Activated gamma-delta T cell treated with Interleukin-2 at 50 U/mL for 16 hours (primary cell): ENCODE measurements at regions not wholly inside any gene's neighbourhood (a gene's known extent, or its start where the extent isn't known, plus 50 kb on each side); places are given as distances from the start of the nearest gene placed in this dataset.
"Not testable (repeated sequence)": the region's sequence is repeated elsewhere in the genome, so short reads cannot be mapped to it uniquely, and the experiment has no call there.

Experiments
- DNase-seq: peaks from one replicate; pipeline ENCODE4 v3.0.0-alpha.2; 2020

DNA sequence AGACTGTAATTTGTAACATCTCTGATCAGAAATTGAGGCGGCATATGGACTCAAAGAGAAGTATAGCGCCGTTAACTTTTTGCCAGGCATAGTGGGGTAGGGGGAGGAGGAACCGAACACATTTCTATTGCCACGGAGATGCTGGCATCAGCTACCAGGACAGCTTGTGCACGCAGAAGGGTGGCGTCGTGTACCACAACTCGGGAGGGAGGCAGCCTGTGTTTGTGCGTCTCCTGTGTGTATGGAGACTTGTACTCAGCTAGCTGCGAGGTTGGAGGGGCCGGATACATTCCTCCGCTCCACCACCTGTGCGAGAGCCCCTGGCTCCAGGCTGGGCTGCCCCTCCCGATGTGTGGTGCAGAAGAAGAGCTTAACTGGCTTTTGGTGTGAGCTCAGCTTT lies 634.8 kb downstream of the TYW1 start:
- DNase-seq, result no peak

DNA sequence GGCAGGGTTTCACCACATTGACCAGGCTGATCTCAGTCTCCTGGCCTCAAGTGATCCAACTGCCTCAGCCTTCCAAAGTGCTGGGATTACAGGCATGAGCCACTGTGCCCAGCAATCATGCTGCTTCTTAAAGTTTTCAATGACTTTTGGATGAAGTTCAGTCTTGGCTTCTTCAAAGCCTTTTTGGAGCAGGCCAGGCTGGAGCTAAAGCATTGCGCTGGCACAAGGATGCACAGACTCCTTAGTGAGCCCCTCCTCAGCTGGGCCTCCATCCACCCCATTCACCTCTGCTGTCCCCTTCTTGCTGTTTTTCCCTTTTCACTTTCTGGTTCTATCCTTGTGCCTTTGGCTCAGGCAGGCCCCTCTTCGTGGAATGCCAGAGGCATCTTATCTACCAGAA lies 638.6 kb downstream of the TYW1 start:
- DNase-seq, result no peak

DNA sequence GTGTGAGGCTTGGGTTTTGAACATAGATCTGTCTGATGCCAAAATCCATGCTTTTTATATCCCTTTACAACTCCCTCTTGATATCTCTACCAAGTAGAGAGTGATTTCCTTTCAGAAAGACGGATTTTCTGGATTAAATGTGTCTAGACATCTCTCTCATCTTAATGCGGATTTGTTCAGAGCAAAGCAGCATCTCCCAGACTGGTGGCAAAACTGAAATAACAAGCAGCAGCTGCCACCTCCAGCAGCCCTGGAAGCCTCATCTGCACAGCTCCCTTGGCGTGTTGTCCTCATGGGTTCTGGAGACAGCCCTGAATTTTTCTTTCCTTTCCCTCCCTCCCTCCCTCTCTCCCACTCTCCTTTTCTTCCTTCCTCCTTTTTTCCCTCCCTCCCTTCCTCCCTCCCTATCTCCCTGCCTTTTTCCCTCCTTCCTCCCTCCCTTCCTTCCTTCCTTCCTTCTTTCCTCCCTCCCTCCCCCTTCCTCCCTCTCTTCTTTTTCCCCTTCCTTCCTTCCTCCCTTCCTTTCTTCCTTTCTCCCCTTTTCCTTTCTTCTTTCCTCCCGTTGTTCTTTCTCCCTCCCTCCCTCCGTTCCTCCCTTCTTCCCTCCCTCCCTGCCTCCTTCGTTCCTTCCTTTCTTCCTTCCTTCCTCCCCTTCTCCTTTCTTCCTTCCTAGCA lies 639.9 kb downstream of the TYW1 start:
- DNase-seq, result no peak

DNA sequence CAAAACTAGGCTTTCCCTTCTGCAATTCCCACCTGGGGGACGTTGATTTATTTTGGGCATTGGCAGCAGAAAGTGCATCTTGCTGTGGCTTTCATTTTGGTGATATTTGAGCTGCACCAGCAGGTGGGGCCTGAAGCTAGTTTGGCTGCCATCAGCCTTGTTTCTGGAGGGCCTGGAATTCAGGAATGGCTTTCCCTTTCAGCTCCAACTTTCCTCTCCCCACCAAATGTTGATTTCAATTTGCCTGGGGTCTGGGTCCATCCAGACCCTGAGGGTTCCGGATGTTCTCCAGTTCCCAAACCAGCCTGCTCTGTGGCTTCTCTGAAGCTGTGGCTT lies 640.4 kb downstream of the TYW1 start:
- DNase-seq, result no peak

DNA sequence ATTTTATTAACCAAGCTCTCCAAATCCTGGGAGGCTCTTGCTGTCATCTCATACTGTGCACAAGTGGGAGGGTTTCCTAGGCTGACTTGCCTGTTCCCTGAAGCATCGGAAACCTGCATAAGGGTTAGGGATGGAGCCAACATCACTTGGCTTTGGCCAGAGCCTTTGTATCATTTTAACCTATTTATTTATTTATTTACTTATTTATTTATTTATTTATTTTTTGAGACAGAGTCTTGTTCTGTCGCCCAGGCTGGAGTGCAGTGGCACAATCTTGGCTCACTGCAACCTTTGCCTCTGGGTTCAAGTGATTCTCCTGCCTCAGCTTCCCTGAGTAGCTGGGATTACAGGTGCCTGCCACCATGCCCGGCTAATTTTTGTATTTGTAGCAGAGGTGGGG lies 645.9 kb downstream of the TYW1 start:
- DNase-seq, result not testable (repeated sequence)

DNA sequence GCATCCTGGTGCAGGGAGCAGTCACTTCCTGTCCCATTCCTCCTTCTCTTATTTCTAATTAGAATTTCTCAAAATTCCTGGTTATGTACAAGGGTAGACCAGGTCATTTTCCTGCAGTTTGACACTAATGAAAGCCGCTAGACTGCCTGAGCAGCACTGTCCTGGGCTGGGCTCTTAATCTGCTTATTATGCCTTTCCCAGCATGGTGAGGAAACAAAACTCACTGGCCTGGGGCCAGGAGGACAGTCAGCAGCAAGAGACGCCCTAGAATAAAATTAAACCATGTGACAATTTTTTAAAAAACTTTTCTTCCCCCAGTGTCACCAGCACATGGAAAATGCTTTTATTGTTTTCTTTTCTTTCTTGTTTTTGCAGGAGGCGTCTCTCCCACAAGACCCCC lies 647.5 kb downstream of the TYW1 start:
- no peak for DNase-seq

DNA sequence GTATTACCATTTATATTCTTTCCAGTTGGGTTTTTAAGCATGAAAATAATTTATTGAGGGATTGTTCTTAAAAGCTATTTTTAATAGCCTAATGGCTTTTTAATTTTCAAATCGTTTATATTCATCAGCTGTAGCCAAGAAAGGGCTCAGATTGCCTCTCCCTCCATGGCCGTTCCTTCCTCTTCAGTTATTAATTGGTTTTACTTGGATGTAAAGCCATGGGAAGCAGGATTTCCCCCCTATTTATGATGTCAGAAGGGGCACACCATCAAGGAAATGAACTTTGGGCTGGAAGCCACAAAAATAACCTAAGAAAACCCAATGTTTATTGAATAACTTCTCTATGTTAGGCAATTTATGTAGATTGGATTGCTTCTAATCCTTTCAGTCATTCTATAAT lies 656.3 kb downstream of the TYW1 start:
- no peak for DNase-seq

DNA sequence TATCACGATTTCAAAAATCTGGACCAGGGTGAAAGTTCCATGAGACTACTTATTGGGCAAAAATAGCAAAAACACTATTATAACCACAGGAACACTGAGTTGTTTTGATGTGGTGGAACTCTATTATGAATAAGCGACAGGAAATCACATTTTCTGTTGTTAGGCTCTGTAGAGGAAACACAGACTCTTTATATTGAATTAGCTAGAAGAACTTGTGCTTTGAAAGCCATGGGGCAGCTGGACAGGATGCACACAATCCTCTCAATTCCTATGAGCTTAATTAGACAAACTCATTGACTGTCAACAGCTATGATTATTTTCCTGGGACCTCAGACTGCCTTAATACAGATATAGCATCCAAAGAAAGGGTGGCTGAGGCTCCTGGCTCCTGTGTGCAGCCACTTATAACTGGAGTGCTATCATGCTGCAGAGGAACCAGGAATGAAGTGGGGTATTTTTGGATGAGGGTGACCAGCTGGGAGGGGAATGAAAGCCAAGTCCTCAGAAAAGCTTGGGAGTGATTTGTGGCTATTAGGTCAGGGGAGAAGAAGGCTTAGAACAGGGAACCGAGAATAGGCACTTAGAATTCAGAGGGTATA lies 657.3 kb downstream of the TYW1 start:
- no peak for DNase-seq

DNA sequence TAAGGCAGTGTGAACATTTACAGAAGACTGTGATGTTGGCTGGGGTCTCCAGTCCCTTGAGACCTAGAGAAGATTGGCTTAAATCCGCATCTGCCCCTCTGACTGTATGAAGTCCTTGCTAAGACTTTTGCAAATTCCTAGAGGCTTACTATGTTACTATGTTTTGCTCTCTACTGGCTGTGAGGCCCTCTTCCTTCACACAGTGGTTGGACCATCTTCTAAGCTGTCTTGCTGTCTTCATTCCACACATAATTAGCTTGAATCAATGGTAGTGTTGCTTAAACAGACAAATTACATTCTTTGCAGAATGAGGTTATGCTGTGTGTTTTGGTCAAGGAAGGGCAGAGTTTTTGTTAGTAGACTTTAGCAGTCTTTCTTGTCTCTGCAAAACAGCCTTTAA lies 658.0 kb downstream of the TYW1 start:
- DNase-seq, result no peak

DNA sequence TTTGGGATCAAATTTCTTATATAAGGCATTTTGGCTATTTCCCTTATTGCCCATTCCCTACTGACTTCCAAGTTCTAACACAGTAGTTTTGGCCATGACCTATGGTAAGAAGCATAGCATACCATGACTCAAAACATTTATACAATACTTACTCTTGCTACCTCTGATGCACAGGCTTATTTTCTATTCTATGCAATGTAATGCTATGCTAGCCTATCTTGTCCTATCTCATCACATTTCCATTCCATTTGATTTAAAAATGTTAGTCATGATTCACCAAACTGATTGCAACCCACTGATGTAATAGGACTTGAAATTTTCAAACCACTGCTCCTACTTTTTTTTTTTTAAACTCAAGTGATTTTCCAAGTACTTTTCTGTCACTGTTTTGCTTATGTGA lies 658.5 kb downstream of the TYW1 start:
- no peak for DNase-seq

DNA sequence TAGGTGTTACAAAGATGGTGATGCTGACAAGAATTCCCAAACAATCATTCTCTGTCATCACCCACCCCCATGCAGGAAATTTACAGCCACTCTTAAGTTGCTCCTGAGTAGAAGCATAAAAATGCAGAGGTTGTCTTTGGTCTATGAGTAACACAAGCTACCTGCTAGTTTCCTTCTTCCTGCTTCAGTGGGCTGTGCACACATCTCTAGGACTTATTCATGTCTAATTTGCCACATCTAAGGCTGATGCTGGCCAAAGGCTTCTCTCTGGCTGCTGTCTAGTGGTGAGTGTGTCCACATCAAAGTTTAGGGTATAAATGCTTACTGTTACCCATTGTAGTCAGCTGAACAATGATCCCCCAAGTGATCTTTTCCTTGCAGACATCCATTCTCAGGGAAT lies 662.5 kb downstream of the TYW1 start:
- no peak for DNase-seq

DNA sequence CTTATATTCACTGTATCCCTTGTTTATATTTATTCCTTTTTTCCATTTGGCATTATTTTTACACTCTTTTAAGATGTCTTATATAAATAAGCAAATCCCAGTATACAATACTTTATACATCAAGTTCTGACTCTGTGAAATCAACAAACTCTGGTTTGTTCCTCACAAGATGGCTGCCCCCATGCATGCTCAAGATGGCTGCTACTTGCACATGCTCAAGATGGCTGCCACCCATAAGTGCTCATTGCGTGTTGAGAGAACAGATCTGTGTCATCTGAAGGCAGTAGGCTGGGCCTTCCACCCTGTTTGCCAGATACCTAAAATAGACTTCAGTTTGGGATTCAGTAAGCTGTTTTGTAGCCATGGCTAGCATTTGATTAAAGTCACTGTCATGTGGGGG lies 666.2 kb downstream of the TYW1 start:
- no peak for DNase-seq

DNA sequence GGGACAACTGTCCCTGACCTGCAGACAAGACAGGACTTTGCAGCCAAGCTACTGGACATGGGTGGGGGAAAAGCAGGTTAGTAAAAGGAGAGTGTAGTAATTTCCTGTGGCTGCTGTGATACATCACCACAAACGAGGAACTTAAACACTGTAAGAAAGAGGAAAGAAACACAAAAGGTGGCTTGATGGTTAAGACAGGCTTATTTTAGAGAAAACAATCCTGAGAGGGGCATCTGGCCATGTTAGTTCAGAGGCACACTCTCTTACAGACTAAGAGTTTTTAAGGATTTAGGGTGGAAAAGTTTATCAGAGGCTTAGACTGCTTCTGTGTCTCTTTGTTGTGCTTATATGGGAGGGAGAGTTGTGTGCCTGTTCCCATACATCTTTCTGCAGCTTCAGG lies 667.0 kb downstream of the TYW1 start:
- no peak for DNase-seq

DNA sequence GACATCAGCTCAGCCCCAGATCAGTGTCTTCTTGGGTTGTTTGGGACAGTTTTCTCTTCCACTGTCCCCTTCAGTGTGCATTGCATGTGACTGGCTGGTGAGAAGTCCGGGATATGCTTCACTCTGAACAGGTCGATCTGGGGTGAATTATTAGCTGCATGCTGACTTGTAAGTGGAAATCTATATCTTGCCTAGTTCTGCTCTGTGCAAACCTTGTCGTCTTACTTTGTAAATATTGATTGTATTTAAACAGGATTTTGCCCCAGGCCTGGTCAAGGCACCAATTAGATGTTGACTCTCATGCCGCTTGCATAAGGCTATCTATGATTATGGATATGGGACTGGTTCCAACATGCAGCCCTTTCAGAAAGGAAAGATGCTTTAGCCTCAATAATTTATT lies 669.7 kb downstream of the TYW1 start:
- not testable (repeated sequence) for DNase-seq

DNA sequence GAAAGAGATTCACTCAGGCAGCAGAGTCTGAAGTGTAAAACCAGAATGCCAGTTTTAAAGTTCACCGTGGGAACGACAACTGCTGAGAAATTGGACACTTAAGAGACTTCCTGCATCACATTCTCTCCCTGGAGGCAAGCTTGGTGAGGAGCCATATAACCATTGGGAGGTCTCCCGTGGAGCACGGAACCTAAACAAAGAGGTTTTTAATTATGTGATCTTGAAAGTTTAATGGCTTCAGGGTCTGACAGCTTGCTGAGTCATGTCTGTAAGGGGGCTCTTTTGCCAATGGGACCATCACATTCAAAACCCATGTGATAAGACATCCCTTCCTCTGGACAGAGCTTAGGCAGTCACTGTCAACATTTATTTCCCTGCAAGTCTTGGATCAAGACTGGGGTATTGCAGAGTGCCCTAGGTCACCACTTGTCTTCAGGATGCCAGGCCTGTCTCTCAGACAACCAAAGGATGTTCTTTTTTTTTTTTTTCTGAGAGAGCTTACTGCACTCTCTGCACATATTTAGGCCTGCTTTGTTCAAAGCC lies 674.4 kb downstream of the TYW1 start:
- DNase-seq, result no peak

DNA sequence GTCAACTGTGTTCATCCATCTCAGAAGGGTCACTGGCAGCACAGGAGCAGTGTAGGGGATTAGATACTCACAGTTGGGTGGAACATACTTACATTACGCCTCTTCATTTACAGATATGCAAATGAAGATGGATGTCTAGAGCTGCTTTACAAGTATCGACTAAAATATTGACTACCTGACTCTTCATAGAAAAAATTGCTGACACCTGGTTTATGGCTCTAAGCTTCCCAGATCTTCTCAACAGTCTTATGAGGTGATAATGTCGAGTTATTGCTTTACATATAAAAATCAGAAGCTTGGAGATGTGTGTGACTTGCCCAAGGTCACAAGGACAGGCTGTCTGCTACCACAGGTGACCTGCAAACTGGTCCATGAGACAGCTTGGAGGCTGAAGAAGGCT lies 677.2 kb downstream of the TYW1 start:
- no peak for DNase-seq

DNA sequence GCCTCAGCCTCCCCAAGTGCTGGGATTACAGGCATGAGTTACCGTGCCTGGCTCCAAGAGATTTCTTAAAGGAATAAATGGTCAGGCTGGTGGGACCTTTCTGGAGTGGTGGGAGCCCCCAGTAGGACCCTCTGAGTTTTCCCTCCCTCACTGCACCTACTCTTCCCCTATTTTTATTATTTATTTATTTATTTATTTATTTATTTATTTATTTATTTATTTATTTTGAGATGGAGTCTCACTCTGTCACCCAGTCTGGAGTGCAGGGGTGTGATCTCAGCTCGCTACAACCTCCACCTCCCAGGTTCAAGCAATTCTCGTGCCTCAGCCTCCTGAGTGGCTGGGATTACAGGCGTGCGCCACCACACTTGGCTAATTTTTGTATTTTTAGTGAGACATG lies 678.2 kb downstream of the TYW1 start:
- DNase-seq, result not testable (repeated sequence)

DNA sequence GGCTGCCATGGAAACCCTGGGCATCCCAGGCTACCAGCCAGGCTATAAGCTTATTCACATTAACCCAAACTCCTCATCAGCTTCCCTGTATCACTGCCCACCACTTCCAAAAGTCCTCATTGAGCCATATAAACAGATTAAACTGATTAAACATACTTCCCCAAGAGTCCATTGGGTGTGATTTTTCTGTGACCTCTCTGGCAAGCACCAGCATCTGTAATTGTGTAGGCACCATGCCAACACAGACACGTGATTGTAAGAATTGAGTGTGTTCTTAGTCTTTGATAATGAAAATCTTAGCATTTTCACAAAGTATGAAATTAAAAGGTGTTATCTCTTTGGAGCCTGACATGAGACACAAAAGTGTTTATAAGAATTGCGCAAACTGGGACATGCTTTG lies 679.3 kb downstream of the TYW1 start:
- no peak for DNase-seq

DNA sequence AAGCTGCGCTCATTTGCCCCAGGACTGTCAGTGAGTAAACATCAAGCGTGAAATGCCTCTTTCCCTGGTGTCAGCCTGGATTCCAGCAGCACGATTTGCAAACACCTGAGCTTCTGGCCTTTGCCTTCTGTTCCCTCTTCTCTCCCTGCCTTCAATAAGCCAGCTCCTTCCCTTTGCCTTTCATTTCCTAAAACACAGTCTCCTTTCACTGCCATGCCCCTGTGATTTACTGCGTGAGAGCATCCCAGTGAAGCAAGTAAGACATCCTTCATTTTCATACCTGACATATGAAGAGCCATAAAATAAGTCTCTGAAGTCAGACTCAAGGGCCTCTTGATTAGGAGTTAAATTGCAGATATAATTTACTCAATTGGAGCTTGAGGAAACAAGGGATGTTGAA lies 681.8 kb downstream of the TYW1 start:
- DNase-seq, result no peak

DNA sequence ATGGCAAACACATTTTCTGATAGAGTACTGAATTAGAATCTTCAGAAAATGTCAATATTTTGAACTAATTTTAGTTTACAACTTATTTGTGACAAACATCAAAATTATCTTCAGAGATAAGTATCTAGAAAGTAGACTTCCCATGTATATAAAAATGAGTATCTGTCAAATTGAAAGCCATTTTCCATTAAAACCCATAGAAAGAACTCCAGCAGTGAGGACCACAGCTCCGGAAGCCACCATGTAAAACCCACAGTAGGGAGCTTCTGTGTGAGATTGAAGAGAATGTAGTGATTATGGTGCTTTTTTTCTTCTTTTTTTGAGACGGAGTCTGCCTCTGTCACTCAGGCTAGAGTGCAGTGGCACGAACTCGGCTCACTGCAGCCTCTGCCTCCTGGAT lies 687.0 kb downstream of the TYW1 start:
- no peak for DNase-seq

DNA sequence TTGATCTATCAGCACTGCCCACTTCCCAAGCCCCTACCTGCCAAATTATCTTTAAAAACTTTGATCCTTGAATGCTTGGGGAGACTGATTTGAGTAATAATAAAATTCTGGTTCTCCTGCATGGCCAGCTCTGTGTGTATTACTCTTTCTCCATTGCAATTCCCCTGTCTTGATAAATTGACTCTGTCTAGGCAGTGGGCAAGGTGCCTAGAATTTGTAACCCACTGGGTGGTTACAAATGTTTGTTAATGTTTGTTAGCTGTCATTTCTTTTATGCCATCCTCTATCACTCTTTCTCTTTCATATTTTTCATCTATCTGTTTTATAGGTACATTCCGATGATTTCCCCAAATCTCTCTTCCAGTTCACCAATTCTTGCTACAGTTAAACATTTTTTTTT lies 694.1 kb downstream of the TYW1 start:
- DNase-seq, result no peak

DNA sequence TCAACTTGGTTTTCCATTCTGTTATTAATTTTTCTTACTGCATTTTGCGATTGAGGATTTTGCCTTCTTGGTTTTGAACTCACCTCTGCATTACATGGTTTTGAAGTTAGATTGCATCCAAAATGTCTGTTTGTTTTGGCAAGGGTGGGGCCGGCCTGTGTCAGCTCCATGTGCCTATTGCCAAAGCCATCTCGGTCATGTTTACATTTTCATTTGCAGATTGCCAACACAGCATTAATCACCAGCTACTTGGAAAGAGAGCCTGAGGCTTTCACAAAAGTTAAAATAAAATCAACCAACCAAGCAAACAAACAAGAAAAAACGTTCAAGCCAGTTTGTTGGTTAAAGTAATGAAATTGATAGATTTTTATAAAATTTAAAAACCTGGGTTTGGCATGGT lies 695.8 kb downstream of the TYW1 start:
- no peak for DNase-seq

DNA sequence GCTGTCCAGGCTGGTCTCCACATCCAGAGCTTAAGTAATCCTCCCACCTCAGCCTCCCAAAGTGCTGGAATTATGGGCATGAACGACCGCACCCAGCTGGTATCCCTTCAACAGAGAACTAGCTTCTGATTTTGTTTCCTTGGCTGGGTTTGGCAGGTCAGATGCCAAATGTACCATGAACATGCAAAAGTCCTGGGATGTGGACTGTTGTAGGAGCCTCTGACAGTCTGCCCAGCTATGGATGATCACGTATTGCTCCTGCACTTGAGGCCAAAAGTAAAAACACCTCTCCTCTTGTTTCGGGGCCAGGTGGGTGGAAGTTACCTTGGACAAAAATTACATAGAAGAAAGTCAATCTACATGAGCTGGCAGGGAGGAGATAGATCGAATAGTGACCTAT lies 699.5 kb downstream of the TYW1 start:
- no peak for DNase-seq

DNA sequence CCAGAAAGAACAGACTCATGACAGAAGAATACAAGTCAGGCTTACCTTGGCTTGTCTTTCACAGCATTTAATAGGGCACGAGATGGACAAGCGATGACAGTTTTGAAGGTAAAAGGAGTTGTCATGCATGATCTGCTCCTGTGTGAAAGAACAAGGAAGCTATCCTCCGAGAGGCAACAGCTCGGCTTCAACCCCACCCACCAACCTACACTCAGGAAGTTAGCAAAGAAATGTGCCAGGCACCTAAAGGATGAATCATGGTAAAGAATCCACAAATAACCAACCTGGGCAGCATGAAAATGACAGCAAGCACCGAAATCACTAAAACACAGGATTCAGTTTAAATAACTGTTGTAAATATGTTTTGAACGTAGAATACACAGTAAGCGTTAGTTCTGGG lies 700.2 kb downstream of the TYW1 start:
- DNase-seq, result no peak

DNA sequence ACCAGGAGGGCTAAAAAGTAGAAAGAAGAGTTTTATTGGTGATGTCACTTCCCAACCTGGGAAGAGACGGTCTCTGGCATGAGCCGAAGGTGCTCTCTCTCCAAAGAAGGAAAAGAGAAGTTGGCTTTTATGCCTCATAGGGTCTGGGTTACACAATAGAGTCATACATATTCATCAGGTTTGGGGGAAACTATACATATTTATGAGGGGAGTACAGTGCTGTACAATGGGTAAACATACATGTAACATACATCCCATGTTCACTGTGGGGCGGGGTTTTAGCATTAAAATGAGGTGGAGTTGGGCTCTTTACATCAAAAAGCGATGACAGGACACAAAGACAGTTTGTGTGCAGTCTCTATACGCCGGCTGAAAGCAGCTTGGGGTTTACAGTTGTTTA lies 701.7 kb downstream of the TYW1 start:
- DNase-seq, result no peak
